A673 (cell line): ENCODE measurements at regions not wholly inside any gene's neighbourhood (a gene's known extent, or its start where the extent isn't known, plus 50 kb on each side); places are given as distances from the start of the nearest gene placed in this dataset.

Experiments used
- EZH2 ChIP-seq: fragments of 200-600 bp; sonication (generic); IDR thresholded peaks from 2 replicates; pipeline ENCODE4 v1.6.1; 2017; ENCODE audit warnings: borderline replicate concordance, low read depth, mild to moderate bottlenecking, mixed read lengths, antibody characterized with exemption, low read length; ENCODE audit not compliant: poor library complexity, severe bottlenecking
- TF ChIP-seq, protein P1 (sequence below): fragments of 300-800, 200-600 bp; sonication (generic); conservative IDR thresholded peaks from 2 replicates; pipeline ENCODE4 v1.5.1; 2017; ENCODE audit warnings: low read depth, mild to moderate bottlenecking, antibody characterized with exemption, low read length, moderate library complexity, mixed read lengths

DNA sequence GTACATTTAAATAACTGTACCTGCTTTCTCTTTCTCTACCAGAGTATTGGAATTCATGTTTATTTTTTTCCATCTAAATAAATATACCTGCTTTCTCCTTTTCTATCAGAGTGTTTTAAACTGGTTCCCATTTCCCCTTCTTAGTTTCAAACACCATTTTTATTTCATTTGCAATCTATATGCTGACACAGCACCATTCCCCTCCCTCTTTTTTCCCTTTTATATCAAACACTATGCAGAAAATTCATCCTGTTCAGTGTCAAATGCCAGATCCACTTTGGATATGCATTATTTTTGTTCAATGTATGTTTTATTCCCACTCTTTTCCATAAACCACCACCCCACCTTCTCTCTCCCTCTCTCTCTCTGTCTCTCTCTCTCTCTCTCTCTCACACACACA is 85.8 kb upstream of the ST6GALNAC5 start:
- no peak for TF ChIP-seq EZH2
- TF ChIP-seq, protein P1, sequence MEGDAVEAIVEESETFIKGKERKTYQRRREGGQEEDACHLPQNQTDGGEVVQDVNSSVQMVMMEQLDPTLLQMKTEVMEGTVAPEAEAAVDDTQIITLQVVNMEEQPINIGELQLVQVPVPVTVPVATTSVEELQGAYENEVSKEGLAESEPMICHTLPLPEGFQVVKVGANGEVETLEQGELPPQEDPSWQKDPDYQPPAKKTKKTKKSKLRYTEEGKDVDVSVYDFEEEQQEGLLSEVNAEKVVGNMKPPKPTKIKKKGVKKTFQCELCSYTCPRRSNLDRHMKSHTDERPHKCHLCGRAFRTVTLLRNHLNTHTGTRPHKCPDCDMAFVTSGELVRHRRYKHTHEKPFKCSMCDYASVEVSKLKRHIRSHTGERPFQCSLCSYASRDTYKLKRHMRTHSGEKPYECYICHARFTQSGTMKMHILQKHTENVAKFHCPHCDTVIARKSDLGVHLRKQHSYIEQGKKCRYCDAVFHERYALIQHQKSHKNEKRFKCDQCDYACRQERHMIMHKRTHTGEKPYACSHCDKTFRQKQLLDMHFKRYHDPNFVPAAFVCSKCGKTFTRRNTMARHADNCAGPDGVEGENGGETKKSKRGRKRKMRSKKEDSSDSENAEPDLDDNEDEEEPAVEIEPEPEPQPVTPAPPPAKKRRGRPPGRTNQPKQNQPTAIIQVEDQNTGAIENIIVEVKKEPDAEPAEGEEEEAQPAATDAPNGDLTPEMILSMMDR: no peak
